ENCODE measurements at regions not wholly inside any gene's neighbourhood (a gene's known extent, or its start where the extent isn't known, plus 50 kb on each side); places are given as distances from the start of the nearest gene placed in this dataset.

- TF ChIP-seq RAD21 (conservative IDR thresholded peaks at IDR 0.05 in 1 of 2, IDR thresholded peaks at IDR 0.05 in 1 of 2) = no peak
- no peak for TF ChIP-seq CTCF (IDR thresholded peaks at IDR 0.05)
- TF ChIP-seq CBX2 (IDR thresholded peaks at IDR 0.05; ENCODE audit: borderline replicate concordance, low read depth) = no peak
- TF ChIP-seq MAFK (IDR thresholded peaks at IDR 0.05; ENCODE audit: partially characterized antibody) = no peak
These were observed 369.9 kb upstream of the PTGER4 start for GRCh38 chr5:40309851-40310250.
